Right lobe of liver (tissue), 4 donors: ENCODE measurements at regions not wholly inside any gene's neighbourhood (a gene's known extent, or its start where the extent isn't known, plus 50 kb on each side); places are given as distances from the start of the nearest gene placed in this dataset.

Source experiments
- POLR2A ChIP-seq: fragments of 450-650 bp; IDR thresholded peaks from one replicate; pipeline ENCODE4 v1.6.1; 2017; ENCODE audit warnings: antibody characterized with exemption, mild to moderate bottlenecking
- TF ChIP-seq, protein P1 (sequence below), 4 donors: fragments of 200-600 bp in 3 of 4; fragments of 450-650 bp in 1 of 4; IDR thresholded peaks; one replicate each; pipeline versions ENCODE4 v1.5.1 to v1.8.0; 2016 to 2022; ENCODE audit warnings: antibody characterized with exemption in 4 of 4, mild to moderate bottlenecking in 2 of 4
- donor health status: DM: no; HTN: no; CAD: no.
- donor health status: DM: no; HTN: no; CAD: no.
- donor health status: DM: no; HTN: yes; CAD: no.

DNA sequence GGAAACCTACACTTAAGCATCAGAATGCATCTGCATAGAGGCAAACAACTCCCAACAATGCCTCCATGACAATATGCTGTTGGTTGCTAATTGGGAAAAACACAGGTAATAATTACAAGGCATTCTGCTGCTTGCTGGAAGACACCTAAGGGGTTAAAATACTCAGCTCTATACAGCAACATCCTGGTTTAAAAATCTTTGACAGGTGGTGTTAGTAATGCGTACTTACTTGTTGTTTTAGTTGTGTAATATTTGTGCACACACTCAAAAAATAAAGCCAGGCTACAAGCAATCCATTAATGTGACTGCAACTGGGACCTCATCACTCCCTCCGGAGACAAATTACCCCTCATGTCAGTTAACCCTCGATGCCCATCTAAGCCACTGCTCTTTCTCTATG lies 126.3 kb upstream of the ELL2 start:
- TF ChIP-seq, protein P1, sequence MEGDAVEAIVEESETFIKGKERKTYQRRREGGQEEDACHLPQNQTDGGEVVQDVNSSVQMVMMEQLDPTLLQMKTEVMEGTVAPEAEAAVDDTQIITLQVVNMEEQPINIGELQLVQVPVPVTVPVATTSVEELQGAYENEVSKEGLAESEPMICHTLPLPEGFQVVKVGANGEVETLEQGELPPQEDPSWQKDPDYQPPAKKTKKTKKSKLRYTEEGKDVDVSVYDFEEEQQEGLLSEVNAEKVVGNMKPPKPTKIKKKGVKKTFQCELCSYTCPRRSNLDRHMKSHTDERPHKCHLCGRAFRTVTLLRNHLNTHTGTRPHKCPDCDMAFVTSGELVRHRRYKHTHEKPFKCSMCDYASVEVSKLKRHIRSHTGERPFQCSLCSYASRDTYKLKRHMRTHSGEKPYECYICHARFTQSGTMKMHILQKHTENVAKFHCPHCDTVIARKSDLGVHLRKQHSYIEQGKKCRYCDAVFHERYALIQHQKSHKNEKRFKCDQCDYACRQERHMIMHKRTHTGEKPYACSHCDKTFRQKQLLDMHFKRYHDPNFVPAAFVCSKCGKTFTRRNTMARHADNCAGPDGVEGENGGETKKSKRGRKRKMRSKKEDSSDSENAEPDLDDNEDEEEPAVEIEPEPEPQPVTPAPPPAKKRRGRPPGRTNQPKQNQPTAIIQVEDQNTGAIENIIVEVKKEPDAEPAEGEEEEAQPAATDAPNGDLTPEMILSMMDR (IDR thresholded peaks at IDR 0.05) = no peak
- TF ChIP-seq POLR2A = no peak
